ENCODE measurements at regions not wholly inside any gene's neighbourhood (a gene's known extent, or its start where the extent isn't known, plus 50 kb on each side); places are given as distances from the start of the nearest gene placed in this dataset.
"Not testable (repeated sequence)": the region's sequence is repeated elsewhere in the genome, so short reads cannot be mapped to it uniquely, and the experiment has no call there.

DNA sequence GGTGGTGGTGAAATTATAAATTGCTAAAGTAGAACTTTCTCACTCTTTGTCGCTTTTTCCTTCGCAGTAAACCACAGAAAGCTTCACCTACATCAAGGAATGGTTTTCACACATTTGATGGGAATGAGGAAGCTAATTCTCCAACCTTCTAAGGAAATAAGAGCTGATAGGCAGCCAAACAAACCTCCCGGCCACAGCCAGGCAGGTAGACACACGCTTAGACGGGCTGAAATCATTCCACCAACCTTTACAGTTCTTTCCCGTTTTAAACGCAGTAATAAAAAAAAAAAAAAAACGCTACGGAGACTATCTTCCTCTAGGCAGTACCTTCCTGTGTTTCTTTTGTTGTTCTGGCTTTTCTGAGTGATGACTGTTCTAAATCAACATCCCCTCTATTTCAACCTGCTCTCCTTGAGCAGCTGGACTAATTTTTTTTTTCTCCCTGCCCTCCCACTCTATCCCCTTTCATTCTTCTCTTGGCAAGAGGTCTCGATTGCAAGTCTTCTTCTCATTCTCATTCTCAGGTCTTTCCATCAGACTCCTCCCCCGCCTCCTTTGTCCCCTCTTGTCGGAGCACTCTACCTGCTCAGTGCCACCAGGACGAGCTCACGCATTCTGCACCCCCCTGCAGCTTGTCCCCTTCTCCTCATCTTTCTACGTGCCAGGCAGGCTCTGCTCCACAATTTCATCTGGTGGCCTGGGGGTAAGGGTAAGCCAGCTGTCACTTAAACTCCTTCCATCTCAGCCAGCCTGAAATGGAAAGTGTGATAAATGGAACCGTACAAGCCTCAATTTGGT, 391.1 kb upstream of the MDFIC2 start:
- WGBS: 58% methylated on average over 16 of the region's 16 CpGs
- Histone ChIP-seq H3K4me3 (ENCODE audit: low read length) (no peak overlapping the region), H3K4me1 (ENCODE audit: control insufficient read depth, insufficient read depth, low read length) (no peaks in the 10 kb centered on the region), H3K27ac (ENCODE audit: low read length) (no peak overlapping the region), H3K27me3 (ENCODE audit: control insufficient read depth, insufficient read depth) (no peaks in the 10 kb centered on the region), H3K9me3 (ENCODE audit: control insufficient read depth, low read length) (no peaks in the 10 kb centered on the region)
- intact Hi-C loops (cut with DNase I): no loop called here
- DNase-seq (peak in 1 of 3 donors; percentile 30), ATAC-seq (no peak)

DNA sequence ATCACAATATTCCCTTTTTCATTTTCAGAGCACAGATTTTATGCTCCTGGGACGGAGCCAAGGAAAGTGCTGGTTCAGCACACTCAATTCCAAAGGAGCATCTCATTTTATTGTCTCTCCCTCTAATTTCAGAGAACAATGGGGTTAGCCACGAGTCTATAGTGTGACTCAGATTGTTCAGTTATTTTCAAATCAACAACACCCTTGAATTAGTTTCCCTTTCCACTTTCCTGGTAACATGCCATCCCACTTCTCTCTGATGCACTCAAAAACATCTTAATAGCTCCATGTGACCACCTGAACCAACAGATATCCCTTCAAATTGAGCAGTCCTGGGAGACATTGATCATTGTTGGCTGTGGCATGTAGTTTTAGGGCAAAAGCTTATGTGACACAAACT, 389.7 kb upstream of the MDFIC2 start:
- H3K27ac ChIP-seq (ENCODE audit: low read length): no peak overlapping the region

DNA sequence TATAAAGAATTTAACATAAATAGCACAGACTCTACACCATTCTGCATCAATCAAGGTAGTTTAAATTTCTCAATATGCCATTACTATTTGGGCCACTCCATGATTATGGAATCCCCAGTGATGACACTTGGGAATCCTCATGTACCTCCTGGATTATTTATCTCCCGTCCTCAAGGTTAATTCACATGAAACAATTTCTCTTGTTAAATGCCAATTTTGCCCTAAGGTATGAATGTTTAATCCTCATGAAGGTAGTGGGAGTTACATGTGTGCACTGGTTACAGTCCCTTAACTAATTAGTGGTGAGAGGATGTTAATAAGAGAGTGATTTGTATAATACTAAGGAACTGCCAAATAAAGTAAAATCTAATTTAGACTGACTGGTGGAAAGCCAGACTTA, 372.3 kb upstream of the MDFIC2 start:
- Histone ChIP-seq H3K4me1 (ENCODE audit: control insufficient read depth, insufficient read depth, low read length) (no peaks in the 10 kb centered on the region), H3K4me3 (ENCODE audit: low read length) (no peak overlapping the region), H3K27ac (ENCODE audit: low read length) (no peak overlapping the region), H3K27me3 (ENCODE audit: control insufficient read depth, insufficient read depth) (no peaks in the 10 kb centered on the region), H3K9me3 (ENCODE audit: control insufficient read depth, low read length) (no peaks in the 10 kb centered on the region)
- ATAC-seq (no peak), DNase-seq (no peak)
- intact Hi-C loops (cut with DNase I): no loop called here
- WGBS: 82% methylated on average over 1 of the region's 1 CpG

More for the DNA sequence above, 389.7 kb upstream of the MDFIC2 start:
- no peak for ATAC-seq
- WGBS: 49% methylated on average over 2 of the region's 2 CpGs
- intact Hi-C loops (cut with DNase I): no loop called here
- no peaks in the 10 kb centered on the region for H3K27me3 ChIP-seq (ENCODE audit: control insufficient read depth, insufficient read depth)
- H3K9me3 ChIP-seq (ENCODE audit: control insufficient read depth, low read length): no peaks in the 10 kb centered on the region
- DNase-seq: no peak
- H3K4me1 ChIP-seq (ENCODE audit: control insufficient read depth, insufficient read depth, low read length): no peaks in the 10 kb centered on the region
- no peak overlapping the region for H3K4me3 ChIP-seq (ENCODE audit: low read length)

DNA sequence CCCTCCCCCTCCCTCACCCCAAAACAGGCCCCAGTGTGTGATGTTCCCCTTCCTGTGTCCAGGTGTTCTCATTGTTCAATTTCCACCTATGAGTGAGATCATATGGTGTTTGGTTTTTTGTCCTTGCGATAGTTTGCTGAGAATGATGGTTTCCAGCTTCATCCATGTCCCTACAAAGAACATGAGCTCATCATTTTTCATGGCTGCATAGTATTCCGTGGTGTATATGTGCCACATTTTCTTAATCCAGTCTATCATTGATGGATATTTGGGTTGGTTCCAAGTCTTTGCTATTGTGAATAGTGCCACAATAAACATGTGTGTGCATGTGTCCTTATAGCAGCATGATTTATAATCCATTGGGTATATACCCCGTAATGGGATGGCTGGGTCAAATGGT, 363.4 kb upstream of the MDFIC2 start:
- H3K27ac ChIP-seq (ENCODE audit: low read length); ATAC-seq; H3K27me3 ChIP-seq (ENCODE audit: control insufficient read depth, insufficient read depth); H3K4me1 ChIP-seq (ENCODE audit: control insufficient read depth, insufficient read depth, low read length); H3K9me3 ChIP-seq (ENCODE audit: control insufficient read depth, low read length); intact Hi-C loops (cut with DNase I); DNase-seq; H3K4me3 ChIP-seq (ENCODE audit: low read length): not testable (repeated sequence)
- 88% methylated on average over 3 of the region's 3 CpGs for WGBS

DNA sequence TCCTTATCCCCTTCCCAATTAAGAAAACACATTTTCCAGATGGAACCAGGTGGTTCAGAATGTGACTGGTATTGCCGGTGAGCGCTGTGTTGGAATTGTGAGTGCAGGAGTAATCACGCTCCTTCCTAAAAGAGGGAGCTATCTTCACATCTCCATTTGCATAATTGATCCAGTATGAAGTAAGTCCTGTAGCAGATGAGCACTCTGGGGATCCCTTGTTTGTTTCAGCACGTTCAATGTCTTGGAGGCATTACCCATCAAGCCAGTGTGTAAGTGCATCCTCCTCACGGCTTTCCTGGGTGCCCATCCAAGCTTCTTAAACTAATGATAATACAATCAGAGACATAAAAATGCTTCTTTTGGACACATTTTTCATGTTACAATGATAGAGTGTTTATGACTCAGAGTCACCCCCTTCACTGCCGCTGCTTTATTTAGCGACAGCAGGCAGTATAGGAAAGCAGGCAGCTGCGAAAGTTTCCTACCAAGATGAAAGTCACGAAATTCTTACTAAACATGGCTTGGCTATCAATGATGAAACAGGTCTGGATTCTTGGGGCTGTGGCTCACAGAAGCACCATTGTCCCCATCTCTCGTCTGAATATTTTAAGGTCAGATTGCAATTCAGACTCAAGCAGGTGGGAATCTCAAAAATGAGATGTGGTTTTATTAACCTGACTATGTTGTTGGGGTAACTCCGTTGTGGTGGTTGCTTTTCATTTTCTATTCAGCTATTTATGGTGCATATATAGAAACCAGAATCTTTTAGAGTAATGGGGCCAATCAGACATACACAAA, 346.3 kb upstream of the MDFIC2 start:
- 82% methylated on average over 11 of the region's 11 CpGs for WGBS
- ATAC-seq (no peak), DNase-seq (no peak)
- no peak overlapping the region for H3K4me3 ChIP-seq (ENCODE audit: low read length)
- intact Hi-C loops (cut with DNase I): no loop called here
- no peak overlapping the region for H3K27ac ChIP-seq (ENCODE audit: low read length)
- H3K27me3 ChIP-seq (ENCODE audit: control insufficient read depth, insufficient read depth): no peaks in the 10 kb centered on the region
- H3K9me3 ChIP-seq (ENCODE audit: control insufficient read depth, low read length): no peaks in the 10 kb centered on the region
- no peaks in the 10 kb centered on the region for H3K4me1 ChIP-seq (ENCODE audit: control insufficient read depth, insufficient read depth, low read length)

DNA sequence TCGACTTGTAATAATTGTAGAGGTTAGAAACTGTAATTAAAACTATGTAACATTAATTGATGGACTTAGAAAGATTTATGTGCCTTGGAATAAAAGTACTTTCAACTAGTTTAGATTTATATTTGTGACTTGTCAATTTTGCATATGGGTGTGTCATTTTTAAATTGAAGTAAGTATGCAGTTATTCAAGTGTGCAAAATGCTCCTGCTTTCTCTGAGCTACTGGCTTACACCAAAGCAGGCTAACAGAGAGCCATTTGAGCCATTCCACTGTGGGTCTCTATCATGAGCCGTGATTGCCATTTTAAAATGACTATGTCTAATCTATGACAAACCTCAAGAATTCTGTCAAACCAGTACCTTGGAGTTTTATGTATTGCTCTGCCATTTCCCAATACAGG, 345.0 kb upstream of the MDFIC2 start:
- intact Hi-C loops (cut with DNase I): no loop called here
- ATAC-seq (no peak), DNase-seq (no peak)
- Histone ChIP-seq H3K27me3 (ENCODE audit: control insufficient read depth, insufficient read depth) (no peaks in the 10 kb centered on the region), H3K4me3 (ENCODE audit: low read length) (no peak overlapping the region), H3K4me1 (ENCODE audit: control insufficient read depth, insufficient read depth, low read length) (no peaks in the 10 kb centered on the region), H3K9me3 (ENCODE audit: control insufficient read depth, low read length) (no peaks in the 10 kb centered on the region), H3K27ac (ENCODE audit: low read length) (no peak overlapping the region)
- WGBS: 86% methylated on average over 2 of the region's 2 CpGs

DNA sequence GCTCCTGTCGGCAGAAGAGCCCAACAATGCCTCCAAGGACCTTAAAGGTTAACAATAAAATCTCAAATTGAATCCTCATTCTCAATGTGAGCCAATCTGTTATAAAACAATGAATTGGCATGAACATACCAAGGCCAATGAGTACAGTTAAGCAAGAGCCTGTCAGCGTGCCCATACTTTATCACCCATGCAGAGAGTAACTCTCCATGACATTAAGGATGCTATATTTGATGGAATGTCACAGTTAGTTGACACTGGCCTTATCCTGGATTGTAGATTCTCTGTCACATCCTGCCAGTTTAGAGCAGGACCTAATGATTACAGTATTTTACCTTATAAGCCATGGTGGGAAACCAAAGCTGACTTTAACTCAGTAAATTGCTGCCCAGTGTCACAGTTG, 335.4 kb upstream of the MDFIC2 start:
- Histone ChIP-seq H3K4me3 (ENCODE audit: low read length) (no peak overlapping the region), H3K4me1 (ENCODE audit: control insufficient read depth, insufficient read depth, low read length) (no peaks in the 10 kb centered on the region), H3K9me3 (ENCODE audit: control insufficient read depth, low read length) (no peaks in the 10 kb centered on the region), H3K27ac (ENCODE audit: low read length) (no peak overlapping the region), H3K27me3 (ENCODE audit: control insufficient read depth, insufficient read depth) (no peaks in the 10 kb centered on the region)
- intact Hi-C loops (cut with DNase I): no loop called here
- 80% methylated on average over 2 of the region's 2 CpGs for WGBS
- ATAC-seq: peak; percentile 53 to 56
- DNase-seq: no peak

DNA sequence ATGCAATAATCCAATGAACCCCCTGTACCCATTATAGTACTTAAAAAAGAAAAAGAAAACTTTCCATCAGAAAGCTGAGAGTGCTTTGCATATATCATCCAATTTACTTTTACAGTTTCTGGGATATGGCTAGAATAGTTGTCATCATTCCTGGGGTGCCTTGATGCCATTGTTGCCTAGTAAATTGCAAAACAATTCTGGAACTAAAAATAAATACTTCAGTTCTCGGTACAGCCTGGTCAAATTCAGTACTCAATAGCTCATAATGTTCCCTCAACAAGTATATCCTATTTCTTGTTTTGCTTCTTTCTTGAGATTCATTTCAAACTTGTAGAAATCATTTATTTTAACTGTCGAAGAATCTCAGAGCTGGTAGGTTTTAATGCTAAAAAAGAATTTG, 334.7 kb upstream of the MDFIC2 start:
- 59% methylated on average over 2 of the region's 2 CpGs for WGBS
- peak; percentile 34 to 68 for ATAC-seq

DNA sequence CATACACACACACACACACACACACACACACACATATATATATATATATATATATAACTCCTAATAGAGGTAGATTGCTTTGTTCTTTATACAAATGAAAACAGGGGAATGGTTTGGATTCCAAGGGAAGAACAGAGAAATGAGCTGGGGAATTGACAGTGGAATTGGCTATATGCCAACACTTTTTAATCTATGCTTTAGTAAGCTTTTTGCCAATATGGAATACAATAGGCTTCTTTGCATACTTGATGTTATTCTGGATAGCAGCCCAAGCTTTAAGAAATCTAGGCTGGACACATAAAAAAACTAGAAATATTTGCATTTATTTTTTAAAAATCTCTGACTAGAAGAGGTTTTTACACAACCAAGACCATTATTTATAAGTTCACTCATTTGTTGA, 334.2 kb upstream of the MDFIC2 start:
- no peak for DNase-seq
- H3K27ac ChIP-seq (ENCODE audit: low read length): no peak overlapping the region
- H3K9me3 ChIP-seq (ENCODE audit: control insufficient read depth, low read length): no peaks in the 10 kb centered on the region
- no peak for ATAC-seq
- intact Hi-C loops (cut with DNase I): no loop called here
- no peak overlapping the region for H3K4me3 ChIP-seq (ENCODE audit: low read length)
- H3K4me1 ChIP-seq (ENCODE audit: control insufficient read depth, insufficient read depth, low read length): no peaks in the 10 kb centered on the region
- no peaks in the 10 kb centered on the region for H3K27me3 ChIP-seq (ENCODE audit: control insufficient read depth, insufficient read depth)

More for the DNA sequence above, 334.7 kb upstream of the MDFIC2 start:
- Histone ChIP-seq H3K4me3 (ENCODE audit: low read length) (no peak overlapping the region), H3K9me3 (ENCODE audit: control insufficient read depth, low read length) (no peaks in the 10 kb centered on the region), H3K27ac (ENCODE audit: low read length) (no peak overlapping the region), H3K4me1 (ENCODE audit: control insufficient read depth, insufficient read depth, low read length) (no peaks in the 10 kb centered on the region), H3K27me3 (ENCODE audit: control insufficient read depth, insufficient read depth) (no peaks in the 10 kb centered on the region)
- intact Hi-C loops (cut with DNase I): no loop called here
- no peak for DNase-seq

DNA sequence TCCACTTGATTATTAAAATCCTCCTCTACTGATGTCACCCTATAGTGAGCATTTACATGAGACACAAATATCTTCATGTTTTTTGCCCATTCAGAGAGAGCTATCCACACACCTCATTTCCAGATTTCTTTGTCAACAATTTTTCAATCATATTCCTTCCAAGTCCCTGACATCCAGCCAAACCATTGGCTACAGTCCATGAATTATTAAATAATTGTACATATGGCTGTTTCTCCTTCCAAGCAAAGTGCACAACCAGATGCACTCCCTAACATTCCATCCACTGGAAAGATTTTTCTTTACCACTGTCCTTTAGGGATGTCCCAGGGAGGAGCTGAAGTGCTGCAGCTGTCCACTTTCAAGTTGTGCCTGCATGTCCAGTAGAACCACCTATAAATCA, 328.0 kb upstream of the MDFIC2 start:
- no peak for DNase-seq
- ATAC-seq: no peak
- H3K27me3 ChIP-seq (ENCODE audit: control insufficient read depth, insufficient read depth): no peaks in the 10 kb centered on the region
- H3K27ac ChIP-seq (ENCODE audit: low read length): no peak overlapping the region
- no peaks in the 10 kb centered on the region for H3K9me3 ChIP-seq (ENCODE audit: control insufficient read depth, low read length)
- no peaks in the 10 kb centered on the region for H3K4me1 ChIP-seq (ENCODE audit: control insufficient read depth, insufficient read depth, low read length)
- no peak overlapping the region for H3K4me3 ChIP-seq (ENCODE audit: low read length)
- intact Hi-C loops (cut with DNase I): no loop called here

DNA sequence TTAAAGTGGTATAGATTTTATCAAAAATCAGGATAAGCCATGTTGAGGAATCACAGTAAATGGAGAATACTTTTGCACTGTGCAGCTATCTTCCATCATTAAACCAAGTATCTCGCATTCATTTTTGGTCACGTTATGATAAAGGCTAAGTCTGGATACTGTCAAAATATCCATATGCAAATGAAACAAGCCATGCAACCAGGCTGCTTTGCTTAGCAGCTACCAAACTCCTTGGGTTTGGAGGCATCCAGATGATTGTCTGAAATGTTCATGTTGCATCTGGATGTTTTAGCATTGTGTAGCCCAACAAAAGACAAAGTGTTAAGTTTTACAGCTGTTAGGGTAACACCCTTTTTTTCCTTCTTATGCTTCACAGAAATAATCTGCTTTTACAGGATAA, 322.9 kb upstream of the MDFIC2 start:
- intact Hi-C loops (cut with DNase I): no loop called here
- no peak for ATAC-seq
- H3K4me3 ChIP-seq (ENCODE audit: low read length): no peak overlapping the region
- H3K4me1 ChIP-seq (ENCODE audit: control insufficient read depth, insufficient read depth, low read length): no peaks in the 10 kb centered on the region
- H3K27me3 ChIP-seq (ENCODE audit: control insufficient read depth, insufficient read depth): no peaks in the 10 kb centered on the region
- WGBS: 36% methylated on average over 2 of the region's 2 CpGs
- no peak overlapping the region for H3K27ac ChIP-seq (ENCODE audit: low read length)
- no peak for DNase-seq
- no peaks in the 10 kb centered on the region for H3K9me3 ChIP-seq (ENCODE audit: control insufficient read depth, low read length)
